K562 (cell line): ENCODE measurements at regions not wholly inside any gene's neighbourhood (a gene's known extent, or its start where the extent isn't known, plus 50 kb on each side); places are given as distances from the start of the nearest gene placed in this dataset.
"Not testable (repeated sequence)": the region's sequence is repeated elsewhere in the genome, so short reads cannot be mapped to it uniquely, and the experiment has no call there.

Source experiments
- ATAC-seq: fragments of 200-7000 bp; cut with Tn5 transposase; 3 replicates; pipeline ENCODE4 v1.9.1; 2020; ENCODE audit warnings: moderate library complexity
- BruUV-seq: library from RNA; stranded (reverse); fragments of 400-500 nt; replicated peaks from 2 replicates; lab custom pipeline; 2021; lab: Mats Ljungman, UMichigan
- CTCF ChIA-PET: fragments of 300-600 bp; formaldehyde crosslinking; extraction: SDS; loops from one replicate; lab custom pipeline; 2021; ENCODE audit warnings: low intra/inter-chr PET ratio; lab: Yijun Ruan, JAX
- POLR2A ChIA-PET: fragments of 300-600, 350-650 bp; sonication (Branson Sonifier 250); formaldehyde crosslinking; extraction: SDS; loops from one replicate; lab custom pipeline; 2021; ENCODE audit warnings: antibody characterized with exemption, inconsistent platforms; lab: Yijun Ruan, JAX
- DNase-seq, 4 experiments: peaks; one replicate each; pipeline versions ENCODE4 v3.0.0 to v3.0.0-alpha.2; 2011 to 2018; ENCODE audit warnings: low spot score in 3 of 4, mixed read lengths in 3 of 4; ENCODE audit errors: extremely low read depth in 1 of 4
- FAIRE-seq: peaks from 2 replicates; lab custom pipeline; 2011; peaks lifted over from hg19 to GRCh38; lab: Jason Lieb, UNC
- H2AFZ ChIP-seq: 2 replicates; pipeline ENCODE4 v1.6.0; 2011; ENCODE audit warnings: low read depth, low read length, control low read depth, inconsistent platforms
- H3K27ac ChIP-seq: fragments of 200-600 bp; 3 replicates; pipeline ENCODE4 v1.8.0; 2011; ENCODE audit warnings: low read depth, mild to moderate bottlenecking, control low read depth, inconsistent platforms, low read length, moderate library complexity, mixed read lengths; ENCODE audit errors: extremely low read depth
- H3K27me3 ChIP-seq, 2 experiments: fragments of 300-600 bp in 1 of 2; 2 replicates in 1 of 2; 3 replicates in 1 of 2; pipeline versions ENCODE4 v1.6.0 to v1.8.0; 2011; ENCODE audit warnings: inconsistent platforms in 2 of 2, low read length in 2 of 2, mild to moderate bottlenecking in 1 of 2, mixed read lengths in 1 of 2, moderate library complexity in 1 of 2; ENCODE audit not compliant: control insufficient read depth in 2 of 2, insufficient read depth in 2 of 2
- H3K36me3 ChIP-seq: fragments of 300-600 bp; 3 replicates; pipeline ENCODE4 v1.8.0; 2011; ENCODE audit warnings: mild to moderate bottlenecking, low read length, inconsistent platforms; ENCODE audit not compliant: control insufficient read depth, insufficient read depth
- H3K4me1 ChIP-seq, 2 experiments: fragments of 200-600 bp in 1 of 2; replicated peaks in 1 of 2; 2 replicates in 1 of 2; 3 replicates in 1 of 2; pipeline versions ENCODE4 v1.5.1 to v1.8.0; 2011; ENCODE audit warnings: inconsistent platforms in 2 of 2, low read length in 2 of 2, mild to moderate bottlenecking in 1 of 2, mixed read lengths in 1 of 2, moderate library complexity in 1 of 2; ENCODE audit not compliant: control insufficient read depth in 2 of 2, insufficient read depth in 2 of 2
- H3K4me2 ChIP-seq: 2 replicates; pipeline ENCODE4 v1.6.1; 2011; ENCODE audit warnings: low read length, control low read depth, inconsistent platforms, mixed read lengths; ENCODE audit not compliant: insufficient read depth
- H3K4me3 ChIP-seq: fragments of 200-600 bp; sonication (generic), shearing (Covaris generic); 2 replicates; pipeline ENCODE4 v1.5.1; 2016; ENCODE audit warnings: control low read depth, inconsistent platforms
- H3K79me2 ChIP-seq: fragments of 200-600 bp; 3 replicates; pipeline ENCODE4 v1.8.0; 2011; ENCODE audit warnings: low read length, inconsistent platforms; ENCODE audit not compliant: control insufficient read depth, insufficient read depth
- H3K9ac ChIP-seq, 2 experiments: 2 replicates each; pipeline versions ENCODE4 v1.6.0 to v1.6.1; 2011; ENCODE audit warnings: low read depth in 2 of 2, low read length in 2 of 2, control low read depth in 1 of 2, inconsistent platforms in 1 of 2, mild to moderate bottlenecking in 1 of 2, mixed read lengths in 1 of 2; ENCODE audit not compliant: insufficient read depth in 1 of 2
- H3K9me1 ChIP-seq: one replicate; pipeline ENCODE4 v1.6.0; 2011; ENCODE audit warnings: inconsistent platforms, mild to moderate bottlenecking, low read length, moderate library complexity; ENCODE audit not compliant: control insufficient read depth, insufficient read depth
- H3K9me3 ChIP-seq: replicated peaks from 2 replicates; pipeline ENCODE4 v1.5.1; 2011; ENCODE audit warnings: low read depth, low read length, inconsistent platforms; ENCODE audit not compliant: control insufficient read depth, insufficient read depth
- H4K20me1 ChIP-seq: replicated peaks from 2 replicates; pipeline ENCODE4 v1.6.1; 2011; ENCODE audit warnings: low read length, inconsistent platforms, mixed read lengths; ENCODE audit not compliant: control insufficient read depth, insufficient read depth
- SOX6 ChIP-seq: fragments of 450-650 bp; IDR thresholded peaks from 2 replicates; pipeline ENCODE4 v1.6.1; 2014; ENCODE audit warnings: mild to moderate bottlenecking
- TFE3 ChIP-seq: fragments of 450-650 bp; formaldehyde crosslinking; IDR thresholded peaks from 2 replicates; pipeline ENCODE4 v1.4.0; 2020; ENCODE audit warnings: mild to moderate bottlenecking, mixed read lengths
- TOE1 ChIP-seq, 2 experiments: fragments of 450-650 bp in 1 of 2; sonication (generic) in 1 of 2; formaldehyde crosslinking in 1 of 2; IDR thresholded peaks; 2 replicates each; pipeline versions ENCODE4 v1.7.1 to v1.8.0; 2016 to 2022; ENCODE audit warnings: borderline replicate concordance in 2 of 2, mild to moderate bottlenecking in 2 of 2, antibody characterized with exemption in 1 of 2, inconsistent platforms in 1 of 2, low read depth in 1 of 2, missing genetic modification reagents in 1 of 2, moderate library complexity in 1 of 2
- ZNF384 ChIP-seq: IDR thresholded peaks from 2 replicates; pipeline ENCODE4 v1.6.1; 2012; ENCODE audit warnings: low read depth, low read length, improper control_type of control experiment
- WGBS: fragments of 100-300 bp; shearing (Covaris generic); methylation state at CpG from one replicate; pipeline ENCODE4 v1.1.6; 2016; ENCODE audit warnings: low coverage, mixed read lengths; ENCODE audit not compliant: insufficient coverage; ENCODE audit errors: missing lambda C conversion rate; 5-methylcytosine and 5-hydroxymethylcytosine counted together
- in situ Hi-C: fragments of 300-500 bp; cut with MboI; formaldehyde crosslinking; loops from 4 replicates; pipeline ENCODE4 v1.15.0; 2018; ENCODE audit warnings: inconsistent platforms, mixed read lengths
- intact Hi-C: fragments of 100-400 bp; cut with micrococcal nuclease; formaldehyde crosslinking; loops from 2 replicates; pipeline ENCODE4 v1.14.2; 2022
- TF ChIP-seq, protein P1 (sequence below): fragments of 450-650 bp; IDR thresholded peaks from 2 replicates; pipeline ENCODE4 v1.6.1; 2016

DNA sequence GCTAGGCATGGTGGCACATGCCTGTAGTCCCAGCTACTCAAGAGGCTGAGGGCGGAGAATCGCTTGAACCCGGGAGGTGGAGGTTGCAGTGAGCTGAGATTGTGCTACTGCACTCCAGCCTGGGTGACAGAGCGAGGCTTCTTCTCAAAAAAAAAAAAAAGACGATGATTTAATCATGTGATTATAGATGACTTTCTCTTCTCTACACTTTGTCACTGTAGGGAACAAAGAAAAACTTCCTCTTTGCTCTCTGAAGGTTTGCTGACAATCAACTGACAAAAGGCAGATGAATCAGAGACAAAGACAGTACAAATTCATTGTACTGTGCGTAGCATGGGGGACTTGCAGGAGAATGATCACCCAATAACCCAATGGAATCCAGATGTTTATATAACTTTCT, 108.0 kb downstream of the BDH1 start:
- BruUV-seq; H3K27ac ChIP-seq; H3K9me1 ChIP-seq; ATAC-seq; H3K36me3 ChIP-seq; H3K9ac ChIP-seq; POLR2A ChIA-PET; H4K20me1 ChIP-seq; H2AFZ ChIP-seq; in situ Hi-C loops; H3K4me3 ChIP-seq; FAIRE-seq; H3K9me3 ChIP-seq; DNase-seq; H3K4me2 ChIP-seq; H3K27me3 ChIP-seq; H3K79me2 ChIP-seq; intact Hi-C loops; TF ChIP-seq TOE1 (CRISPR knock-in tag; IDR thresholded peaks at IDR 0.05; ENCODE audit: borderline replicate concordance, low read depth): not testable (repeated sequence)
- TF ChIP-seq ZNF384 = peak; percentile 43; the same call in 1 of the 2 replicates
- peak; percentile 63; the same call in 1 of the 2 replicates for TF ChIP-seq TOE1 (IDR thresholded peaks at IDR 0.05; ENCODE audit: borderline replicate concordance)
- TF ChIP-seq TFE3 (CRISPR knock-in tag) = peak; percentile 52
- TF ChIP-seq, protein P1, sequence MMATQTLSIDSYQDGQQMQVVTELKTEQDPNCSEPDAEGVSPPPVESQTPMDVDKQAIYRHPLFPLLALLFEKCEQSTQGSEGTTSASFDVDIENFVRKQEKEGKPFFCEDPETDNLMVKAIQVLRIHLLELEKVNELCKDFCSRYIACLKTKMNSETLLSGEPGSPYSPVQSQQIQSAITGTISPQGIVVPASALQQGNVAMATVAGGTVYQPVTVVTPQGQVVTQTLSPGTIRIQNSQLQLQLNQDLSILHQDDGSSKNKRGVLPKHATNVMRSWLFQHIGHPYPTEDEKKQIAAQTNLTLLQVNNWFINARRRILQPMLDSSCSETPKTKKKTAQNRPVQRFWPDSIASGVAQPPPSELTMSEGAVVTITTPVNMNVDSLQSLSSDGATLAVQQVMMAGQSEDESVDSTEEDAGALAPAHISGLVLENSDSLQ = 0 out of 2 replicates have a peak, but pooled peaks have one; percentile 18
- peak; percentile 58; the same call in 1 of the 2 replicates for TF ChIP-seq SOX6
- 45% methylated on average over 4 of the region's 6 CpGs for WGBS
- CTCF ChIA-PET = interaction anchor here (0.6 kb wide), 1 partner anchor 106 kb away, joined by 3 read pairs; no protein-coding TSS in a partner anchor
- peaks cover 16 to 34% of the 10 kb centered on the region in 2 experiments for H3K4me1 ChIP-seq
